SK-N-SH treated with all-trans-retinoic acid at 6 μM for 48 hours (cell line): ENCODE measurements at regions not wholly inside any gene's neighbourhood (a gene's known extent, or its start where the extent isn't known, plus 50 kb on each side); places are given as distances from the start of the nearest gene placed in this dataset.
"Not testable (repeated sequence)": the region's sequence is repeated elsewhere in the genome, so short reads cannot be mapped to it uniquely, and the experiment has no call there.

Experiments
- BACH2 ChIP-seq: fragments of 250-450 bp; sonication (Bioruptor Pico); IDR thresholded peaks from 2 replicates; pipeline ENCODE4 v1.9.0; 2021; ENCODE audit warnings: mild to moderate bottlenecking, borderline replicate concordance
- CSDC2 ChIP-seq: fragments of 250-450 bp; sonication (Bioruptor Pico); IDR thresholded peaks from 2 replicates; pipeline ENCODE4 v1.5.0; 2020; ENCODE audit warnings: mild to moderate bottlenecking, moderate library complexity
- TCF4 ChIP-seq: fragments of 250-450 bp; sonication (Bioruptor Pico); IDR thresholded peaks from 2 replicates; pipeline ENCODE4 v1.8.0; 2021; ENCODE audit warnings: mild to moderate bottlenecking, moderate library complexity, borderline replicate concordance
- ZC3H10 ChIP-seq: fragments of 250-450 bp; sonication (Bioruptor Pico); IDR thresholded peaks from 2 replicates; pipeline ENCODE4 v1.5.1; 2021; ENCODE audit warnings: mild to moderate bottlenecking, moderate library complexity
- TF ChIP-seq, protein P1 (sequence below): fragments of 250-450 bp; sonication (Bioruptor Pico); IDR thresholded peaks from 2 replicates; pipeline ENCODE4 v1.5.1; 2020; ENCODE audit warnings: low read depth, mild to moderate bottlenecking, moderate library complexity

DNA sequence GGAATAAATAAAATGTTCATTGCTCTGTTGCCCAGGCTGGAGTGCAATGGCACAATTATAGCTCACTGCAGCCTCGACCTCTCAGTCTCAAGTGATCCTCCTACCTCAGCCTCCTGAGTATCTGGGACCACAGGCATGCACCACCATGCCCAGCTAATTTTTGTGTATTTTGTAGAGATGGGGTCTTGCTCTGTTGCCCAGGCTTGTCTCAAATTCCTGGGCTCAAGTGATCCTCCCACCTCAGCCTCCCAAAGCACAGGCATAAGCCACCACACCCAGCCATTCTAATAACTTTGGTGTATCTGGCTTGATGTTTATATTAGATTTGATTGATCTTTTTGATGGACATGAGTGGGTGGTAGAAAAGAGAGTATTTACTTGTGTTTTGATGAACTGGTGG lies 58.7 kb upstream of the COX20 start:
- not testable (repeated sequence) for TF ChIP-seq TCF4 (CRISPR knock-in tag); BACH2; ZC3H10 (CRISPR knock-in tag); CSDC2 (CRISPR knock-in tag)
- TF ChIP-seq, protein P1, sequence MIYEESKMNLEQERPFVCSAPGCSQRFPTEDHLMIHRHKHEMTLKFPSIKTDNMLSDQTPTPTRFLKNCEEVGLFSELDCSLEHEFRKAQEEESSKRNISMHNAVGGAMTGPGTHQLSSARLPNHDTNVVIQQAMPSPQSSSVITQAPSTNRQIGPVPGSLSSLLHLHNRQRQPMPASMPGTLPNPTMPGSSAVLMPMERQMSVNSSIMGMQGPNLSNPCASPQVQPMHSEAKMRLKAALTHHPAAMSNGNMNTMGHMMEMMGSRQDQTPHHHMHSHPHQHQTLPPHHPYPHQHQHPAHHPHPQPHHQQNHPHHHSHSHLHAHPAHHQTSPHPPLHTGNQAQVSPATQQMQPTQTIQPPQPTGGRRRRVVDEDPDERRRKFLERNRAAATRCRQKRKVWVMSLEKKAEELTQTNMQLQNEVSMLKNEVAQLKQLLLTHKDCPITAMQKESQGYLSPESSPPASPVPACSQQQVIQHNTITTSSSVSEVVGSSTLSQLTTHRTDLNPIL (CRISPR knock-in tag): not testable (repeated sequence)
